ENCODE measurements at regions not wholly inside any gene's neighbourhood (a gene's known extent, or its start where the extent isn't known, plus 50 kb on each side); places are given as distances from the start of the nearest gene placed in this dataset.

DNA sequence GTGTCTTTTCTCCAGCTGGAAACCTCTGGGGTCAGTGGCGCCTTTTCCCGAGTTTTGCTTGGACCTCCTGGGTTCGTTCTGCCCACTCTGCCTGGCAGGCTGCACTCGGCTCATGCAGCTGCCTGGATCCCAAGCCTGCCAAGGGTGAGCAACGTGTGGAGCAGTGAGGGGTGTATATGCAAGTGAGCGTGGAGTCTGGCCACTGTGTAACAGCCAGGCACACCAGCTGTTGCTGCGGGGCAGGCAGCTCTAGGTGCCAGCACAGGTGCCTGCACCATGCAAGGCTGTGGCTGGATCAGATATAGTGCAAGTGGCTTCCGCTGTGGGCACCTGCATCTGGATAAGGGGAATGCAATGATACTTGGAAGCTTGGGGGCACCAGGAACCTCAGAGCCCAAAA, 699.4 kb downstream of the SLITRK1 start:
- Mint-ChIP-seq H3K36me3 (no peaks in the 10 kb centered on the region), H3K4me1 (no peaks in the 10 kb centered on the region), H3K4me3 (no peak overlapping the region), H3K27ac (no peak overlapping the region), H3K9me3 (peaks cover 7 to 19% (median 12%) of the 10 kb centered on the region in 7 donors), H3K27me3 (ENCODE audit: low read depth in 3 of 3) (no peaks in the 10 kb centered on the region)
- intact Hi-C loops (cut with micrococcal nuclease), result no loop called here
- H3K4me3 ChIP-seq (replicated peaks in 1 of 3; ENCODE audit: low read depth in 2 of 3, low read length in 3 of 3), result no peak overlapping the region
- TF ChIP-seq, protein P1, sequence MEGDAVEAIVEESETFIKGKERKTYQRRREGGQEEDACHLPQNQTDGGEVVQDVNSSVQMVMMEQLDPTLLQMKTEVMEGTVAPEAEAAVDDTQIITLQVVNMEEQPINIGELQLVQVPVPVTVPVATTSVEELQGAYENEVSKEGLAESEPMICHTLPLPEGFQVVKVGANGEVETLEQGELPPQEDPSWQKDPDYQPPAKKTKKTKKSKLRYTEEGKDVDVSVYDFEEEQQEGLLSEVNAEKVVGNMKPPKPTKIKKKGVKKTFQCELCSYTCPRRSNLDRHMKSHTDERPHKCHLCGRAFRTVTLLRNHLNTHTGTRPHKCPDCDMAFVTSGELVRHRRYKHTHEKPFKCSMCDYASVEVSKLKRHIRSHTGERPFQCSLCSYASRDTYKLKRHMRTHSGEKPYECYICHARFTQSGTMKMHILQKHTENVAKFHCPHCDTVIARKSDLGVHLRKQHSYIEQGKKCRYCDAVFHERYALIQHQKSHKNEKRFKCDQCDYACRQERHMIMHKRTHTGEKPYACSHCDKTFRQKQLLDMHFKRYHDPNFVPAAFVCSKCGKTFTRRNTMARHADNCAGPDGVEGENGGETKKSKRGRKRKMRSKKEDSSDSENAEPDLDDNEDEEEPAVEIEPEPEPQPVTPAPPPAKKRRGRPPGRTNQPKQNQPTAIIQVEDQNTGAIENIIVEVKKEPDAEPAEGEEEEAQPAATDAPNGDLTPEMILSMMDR (IDR thresholded peaks at IDR 0.05), result no peak
- H4K20me1 ChIP-seq (ENCODE audit: insufficient read depth, low read length), result no peaks in the 10 kb centered on the region
- H3K9me3 ChIP-seq (replicated peaks in 1 of 2; ENCODE audit: control insufficient read depth in 1 of 2, insufficient read depth in 1 of 2, low read length in 2 of 2), result peaks cover 20 to 25% of the 10 kb centered on the region in 2 donors
- WGBS (ENCODE audit: insufficient coverage), result 92% methylated on average over 8 of the region's 8 CpGs
- no peak overlapping the region for H3K9ac ChIP-seq (ENCODE audit: insufficient read depth, low read length, poor library complexity, severe bottlenecking)
- no peak for DNase-seq
- no peaks in the 10 kb centered on the region for H3K27me3 ChIP-seq (ENCODE audit: control insufficient read depth in 2 of 2, insufficient read depth in 2 of 2, low read length in 2 of 2)
- no peak overlapping the region for H2AFZ ChIP-seq (ENCODE audit: insufficient read depth, low read depth, low read length, poor library complexity, severe bottlenecking)
- no peak overlapping the region for H3K27ac ChIP-seq (ENCODE audit: low read depth in 1 of 2, low read length in 2 of 2)
- H3K4me1 ChIP-seq (ENCODE audit: control insufficient read depth in 1 of 2, insufficient read depth in 2 of 2, low read length in 2 of 2), result no peaks in the 10 kb centered on the region
- no peak overlapping the region for H3K4me2 ChIP-seq (replicated peaks; ENCODE audit: extremely low read depth, low read length, poor library complexity, severe bottlenecking)
- H3K79me2 ChIP-seq (ENCODE audit: insufficient read depth, low read length), result no peaks in the 10 kb centered on the region
- no peaks in the 10 kb centered on the region for H3K36me3 ChIP-seq (replicated peaks in 1 of 2; ENCODE audit: control insufficient read depth in 1 of 2, insufficient read depth in 2 of 2, low read length in 2 of 2)

DNA sequence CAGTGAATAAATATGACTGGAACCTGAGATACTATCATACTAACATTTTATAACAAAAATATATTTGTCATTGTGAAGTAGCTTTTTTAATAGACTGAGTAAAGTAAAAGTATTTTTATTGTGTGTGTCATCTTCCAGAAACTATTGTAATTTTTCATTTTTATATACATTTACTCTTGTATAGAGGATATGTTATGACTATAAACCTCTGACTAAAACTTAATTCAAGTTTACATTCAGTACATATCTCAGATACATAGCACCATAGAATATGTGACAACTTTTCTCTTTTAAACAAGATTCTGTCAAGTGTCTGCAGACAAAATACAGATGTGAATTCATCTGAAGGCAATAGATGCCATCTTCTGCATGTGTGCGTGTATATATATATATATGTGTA, 704.3 kb downstream of the SLITRK1 start:
- Histone ChIP-seq H3K9ac (ENCODE audit: insufficient read depth, low read length, poor library complexity, severe bottlenecking) (no peak overlapping the region), H3K4me1 (ENCODE audit: control insufficient read depth in 1 of 2, insufficient read depth in 2 of 2, low read length in 2 of 2) (no peaks in the 10 kb centered on the region), H3K27ac (ENCODE audit: low read depth in 1 of 2, low read length in 2 of 2) (no peak overlapping the region), H3K36me3 (replicated peaks in 1 of 2; ENCODE audit: control insufficient read depth in 1 of 2, insufficient read depth in 2 of 2, low read length in 2 of 2) (no peaks in the 10 kb centered on the region), H3K79me2 (ENCODE audit: insufficient read depth, low read length) (no peaks in the 10 kb centered on the region), H3K9me3 (replicated peaks in 1 of 2; ENCODE audit: control insufficient read depth in 1 of 2, insufficient read depth in 1 of 2, low read length in 2 of 2) (peaks cover 3 to 4% of the 10 kb centered on the region in 2 donors), H3K4me3 (replicated peaks in 1 of 3; ENCODE audit: low read depth in 2 of 3, low read length in 3 of 3) (no peak overlapping the region), H3K4me2 (replicated peaks; ENCODE audit: extremely low read depth, low read length, poor library complexity, severe bottlenecking) (no peak overlapping the region), H2AFZ (ENCODE audit: insufficient read depth, low read depth, low read length, poor library complexity, severe bottlenecking) (no peak overlapping the region), H4K20me1 (ENCODE audit: insufficient read depth, low read length) (no peaks in the 10 kb centered on the region), H3K27me3 (ENCODE audit: control insufficient read depth in 2 of 2, insufficient read depth in 2 of 2, low read length in 2 of 2) (no peaks in the 10 kb centered on the region)
- no peak for DNase-seq
- peaks cover 1 to 11% (median 5%) of the 10 kb centered on the region in 7 donors for H3K9me3 Mint-ChIP-seq
- H3K27me3 Mint-ChIP-seq (ENCODE audit: low read depth in 3 of 3), result no peaks in the 10 kb centered on the region
- TF ChIP-seq, protein P1 (IDR thresholded peaks at IDR 0.05), result no peak
- intact Hi-C loops (cut with micrococcal nuclease), result no loop called here
- no CpG with 5 or more reads among the region's 1 CpG for WGBS (ENCODE audit: insufficient coverage)
- no peak overlapping the region for H3K4me3 Mint-ChIP-seq
- no peak overlapping the region for H3K27ac Mint-ChIP-seq
- H3K4me1 Mint-ChIP-seq, result no peaks in the 10 kb centered on the region
- no peaks in the 10 kb centered on the region for H3K36me3 Mint-ChIP-seq

Measured in CD14-positive monocyte (primary cell).